T-cell (primary cell): ENCODE measurements at regions not wholly inside any gene's neighbourhood (a gene's known extent, or its start where the extent isn't known, plus 50 kb on each side); places are given as distances from the start of the nearest gene placed in this dataset.

Experiments used
- ATAC-seq, 4 experiments: fragments of 200-7000 bp in 3 of 4; fragments of 150-1000 bp in 1 of 4; cut with Tn5 transposase; replicated peaks in 1 of 4; 1 replicate in 3 of 4; 2 replicates in 1 of 4; pipeline ENCODE4 v1.10.0; 2021; ENCODE audit warnings: moderate library complexity in 3 of 4, mild to moderate bottlenecking in 2 of 4, moderate number of reproducible peaks in 1 of 4
- CTCF ChIA-PET, 2 donors: fragments of 300-600 bp; sonication (Branson Sonifier 250); formaldehyde crosslinking; loops; one replicate each; lab custom pipeline; 2022; ENCODE audit warnings: antibody characterized with exemption in 2 of 2; lab: Charles Lee
- POLR2A ChIA-PET, 2 donors: fragments of 300-600 bp; sonication (Branson Sonifier 250); formaldehyde crosslinking; loops; one replicate each; lab custom pipeline; 2022; ENCODE audit warnings: antibody characterized with exemption in 2 of 2; lab: Charles Lee
- DNase-seq, 35 experiments: peaks; one replicate each; pipeline versions ENCODE4 v3.0.0 to v3.0.0-alpha.2; 2013 to 2023
- H3K27ac ChIP-seq: one replicate; pipeline ENCODE4 v1.5.1; 2013; ENCODE audit warnings: low read length
- H3K27me3 ChIP-seq, 2 experiments: replicated peaks in 1 of 2; 1 replicate in 1 of 2; 2 replicates in 1 of 2; pipeline versions ENCODE4 v1.6.1 to v1.7.0; 2013; ENCODE audit warnings: low read length in 1 of 2, mixed read lengths in 1 of 2; ENCODE audit not compliant: control insufficient read depth in 2 of 2, insufficient read depth in 2 of 2; ENCODE audit errors: extremely low read depth in 1 of 2
- H3K36me3 ChIP-seq, 2 donors: 1 replicate in 1 of 2; 2 replicates in 1 of 2; pipeline versions ENCODE4 v1.6.1 to v1.7.0; 2013; ENCODE audit warnings: low read length in 1 of 2; ENCODE audit not compliant: control insufficient read depth in 2 of 2, insufficient read depth in 1 of 2; ENCODE audit errors: extremely low read depth in 1 of 2
- H3K4me1 ChIP-seq, 2 experiments: 1 replicate in 1 of 2; 2 replicates in 1 of 2; pipeline versions ENCODE4 v1.6.1 to v1.7.0; 2013; ENCODE audit warnings: low read length in 2 of 2, mixed read lengths in 1 of 2; ENCODE audit not compliant: insufficient read depth in 2 of 2, control insufficient read depth in 1 of 2; ENCODE audit errors: extremely low read depth in 1 of 2
- H3K4me3 ChIP-seq, 2 donors: 1 replicate in 1 of 2; 2 replicates in 1 of 2; pipeline versions ENCODE4 v1.5.1 to v1.7.0; 2013; ENCODE audit warnings: mild to moderate bottlenecking in 2 of 2, low read length in 1 of 2, moderate library complexity in 1 of 2; ENCODE audit not compliant: control insufficient read depth in 1 of 2; ENCODE audit errors: extremely low read depth in 1 of 2
- H3K9me3 ChIP-seq: 2 replicates; pipeline ENCODE4 v1.7.0; 2013
- H3K27ac Mint-ChIP-seq, 2 donors: one replicate each; pipeline ENCODE4 v1.8.0; 2020 to 2021; ENCODE audit warnings: mild to moderate bottlenecking in 2 of 2, mixed read lengths in 2 of 2
- H3K27me3 Mint-ChIP-seq, 2 donors: one replicate each; pipeline ENCODE4 v1.8.0; 2021 to 2022; ENCODE audit warnings: mixed read lengths in 2 of 2
- H3K36me3 Mint-ChIP-seq: one replicate; pipeline ENCODE4 v1.8.0; 2021; ENCODE audit warnings: mixed read lengths
- H3K4me1 Mint-ChIP-seq, 3 donors: one replicate each; pipeline ENCODE4 v1.8.0; 2020 to 2022; ENCODE audit warnings: mixed read lengths in 3 of 3, mild to moderate bottlenecking in 1 of 3
- H3K4me3 Mint-ChIP-seq, 3 donors: one replicate each; pipeline ENCODE4 v1.8.0; 2020 to 2022; ENCODE audit warnings: mild to moderate bottlenecking in 3 of 3, mixed read lengths in 3 of 3, moderate library complexity in 3 of 3
- H3K9me3 Mint-ChIP-seq, 3 donors: one replicate each; pipeline ENCODE4 v1.8.0; 2020 to 2022; ENCODE audit warnings: mixed read lengths in 3 of 3
- WGBS: methylation state at CpG from one replicate; pipeline ENCODE4 v1.1.5; 2013; ENCODE audit warnings: missing lambda C conversion rate; ENCODE audit not compliant: insufficient coverage; 5-methylcytosine and 5-hydroxymethylcytosine counted together

DNA sequence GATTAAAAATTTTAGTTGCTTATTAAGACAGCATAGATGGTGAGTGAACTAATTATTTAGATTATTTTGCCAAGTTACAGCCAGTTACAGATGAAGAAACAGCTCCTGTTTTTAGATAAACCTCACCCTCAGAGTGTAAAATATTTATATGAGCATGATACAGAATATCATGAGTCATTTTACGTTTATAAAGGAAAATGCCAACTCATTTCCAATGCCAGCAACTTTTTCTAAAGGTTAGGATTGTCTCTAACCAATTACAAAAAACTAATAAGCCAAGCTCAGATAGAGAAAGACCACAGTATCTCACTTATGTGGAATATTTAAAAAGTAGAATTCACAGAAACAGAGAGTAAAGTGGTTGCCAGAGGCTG is 590.1 kb downstream of the LTN1 start:
- POLR2A ChIA-PET, result no interaction called here
- no peaks in the 10 kb centered on the region for H3K36me3 Mint-ChIP-seq
- no peak overlapping the region for H3K4me3 Mint-ChIP-seq
- CTCF ChIA-PET, result no interaction called here
- H3K36me3 ChIP-seq, result no peaks in the 10 kb centered on the region
- peaks cover 0 to 3% (median 0%) of the 10 kb centered on the region in 3 donors for H3K9me3 Mint-ChIP-seq
- H3K27me3 ChIP-seq, result no peaks in the 10 kb centered on the region
- ATAC-seq (no peak), DNase-seq (no peak)
- no peaks in the 10 kb centered on the region for H3K9me3 ChIP-seq
- no peak overlapping the region for H3K4me3 ChIP-seq
- H3K4me1 Mint-ChIP-seq, result no peaks in the 10 kb centered on the region
- H3K27ac Mint-ChIP-seq, result no peak overlapping the region
- H3K27ac ChIP-seq, result no peak overlapping the region
- H3K27me3 Mint-ChIP-seq, result peaks cover 0 to 2% of the 10 kb centered on the region in 2 donors
- H3K4me1 ChIP-seq, result no peaks in the 10 kb centered on the region
- WGBS, result no CpG with 5 or more reads among the region's 1 CpG

DNA sequence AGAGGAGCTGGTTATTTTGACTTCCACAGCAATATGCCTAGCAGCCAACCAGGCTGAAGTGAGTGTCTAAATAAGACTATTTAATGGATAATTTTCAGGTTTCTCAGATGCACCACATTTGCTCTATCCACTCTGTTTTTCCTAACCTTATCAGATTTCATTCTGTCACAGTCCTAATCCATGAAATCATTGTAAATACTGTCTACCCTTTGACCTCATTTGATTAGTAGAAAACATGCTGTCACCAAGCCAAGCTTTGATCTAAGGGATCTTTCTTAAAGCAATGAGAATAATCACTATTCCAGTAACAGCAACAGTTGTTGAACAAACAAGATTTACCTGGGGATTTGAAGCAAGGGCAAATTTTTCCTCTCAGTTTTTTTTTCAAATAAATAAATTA is 595.6 kb downstream of the LTN1 start:
- no peak overlapping the region for H3K4me3 ChIP-seq
- CTCF ChIA-PET, result no interaction called here
- no peaks in the 10 kb centered on the region for H3K36me3 ChIP-seq
- no peaks in the 10 kb centered on the region for H3K27me3 ChIP-seq
- no peak overlapping the region for H3K27ac Mint-ChIP-seq
- peaks cover 4 to 8% (median 5%) of the 10 kb centered on the region in 3 donors for H3K9me3 Mint-ChIP-seq
- ATAC-seq (no peak), DNase-seq (no peak)
- no peak overlapping the region for H3K27ac ChIP-seq
- POLR2A ChIA-PET, result no interaction called here
- H3K4me3 Mint-ChIP-seq, result no peak overlapping the region
- no peaks in the 10 kb centered on the region for H3K4me1 Mint-ChIP-seq
- H3K9me3 ChIP-seq, result no peaks in the 10 kb centered on the region
- no peaks in the 10 kb centered on the region for H3K4me1 ChIP-seq
- peaks cover 0 to 3% of the 10 kb centered on the region in 2 donors for H3K27me3 Mint-ChIP-seq
- no peaks in the 10 kb centered on the region for H3K36me3 Mint-ChIP-seq

DNA sequence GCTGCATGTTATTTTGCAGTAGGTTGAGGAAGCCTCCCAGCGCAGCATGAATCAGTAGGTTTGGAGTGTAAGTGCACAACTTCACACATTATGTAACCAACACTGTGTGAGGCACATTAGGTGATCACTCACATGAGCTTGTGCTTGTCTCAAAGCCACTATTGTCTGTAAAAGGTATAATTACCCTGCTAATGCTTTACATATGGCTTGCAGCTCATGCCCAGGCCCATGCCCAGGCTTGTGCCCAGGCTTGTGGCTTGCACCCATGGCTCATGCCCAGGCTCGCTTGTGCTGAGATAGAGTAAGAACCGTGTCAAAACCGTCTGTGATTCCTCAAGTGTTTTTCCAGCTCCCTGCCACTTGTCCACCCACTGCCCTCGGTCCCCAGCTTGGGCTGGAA is 596.3 kb downstream of the LTN1 start:
- no peak for DNase-seq
- Mint-ChIP-seq H3K4me1 (no peaks in the 10 kb centered on the region), H3K36me3 (no peaks in the 10 kb centered on the region), H3K27me3 (peaks cover 0 to 3% of the 10 kb centered on the region in 2 donors), H3K4me3 (no peak overlapping the region), H3K9me3 (peaks cover 4 to 8% (median 5%) of the 10 kb centered on the region in 3 donors), H3K27ac (no peak overlapping the region)
- Histone ChIP-seq H3K36me3 (no peaks in the 10 kb centered on the region), H3K27me3 (no peaks in the 10 kb centered on the region), H3K4me1 (no peaks in the 10 kb centered on the region), H3K9me3 (no peaks in the 10 kb centered on the region), H3K27ac (no peak overlapping the region), H3K4me3 (no peak overlapping the region)
- WGBS, result no CpG with 5 or more reads among the region's 5 CpGs
- ATAC-seq, result no peak
- POLR2A ChIA-PET, result interaction anchor here in 1 of 2 donors (0.6 kb wide), 1 partner anchor 1166 kb away, joined by 3 read pairs; no protein-coding TSS in a partner anchor
- CTCF ChIA-PET, result no interaction called here

- peaks cover 0 to 3% of the 10 kb centered on the region in 2 donors for H3K27me3 Mint-ChIP-seq
- no peak overlapping the region for H3K4me3 Mint-ChIP-seq
- H3K27ac ChIP-seq, result no peak overlapping the region
- DNase-seq, result no peak
- H3K36me3 ChIP-seq, result no peaks in the 10 kb centered on the region
- H3K27ac Mint-ChIP-seq, result no peak overlapping the region
- H3K9me3 Mint-ChIP-seq, result peaks cover 4 to 8% (median 5%) of the 10 kb centered on the region in 3 donors
- no peaks in the 10 kb centered on the region for H3K4me1 Mint-ChIP-seq
- no peak for ATAC-seq
- ChIA-PET POLR2A (no interaction called here), CTCF (interaction anchor here in 1 of 2 donors (0.6 kb wide), 1 partner anchor 389 kb away, joined by 3 read pairs; no protein-coding TSS in a partner anchor)
- no peaks in the 10 kb centered on the region for H3K36me3 Mint-ChIP-seq
- WGBS, result 92% methylated on average over 6 of the region's 7 CpGs
- H3K4me3 ChIP-seq, result no peak overlapping the region
- H3K4me1 ChIP-seq, result no peaks in the 10 kb centered on the region
- no peaks in the 10 kb centered on the region for H3K27me3 ChIP-seq
- H3K9me3 ChIP-seq, result no peaks in the 10 kb centered on the region
These were observed 599.4 kb downstream of the LTN1 start for GRCh38 chr21:28393279-28393678.

DNA sequence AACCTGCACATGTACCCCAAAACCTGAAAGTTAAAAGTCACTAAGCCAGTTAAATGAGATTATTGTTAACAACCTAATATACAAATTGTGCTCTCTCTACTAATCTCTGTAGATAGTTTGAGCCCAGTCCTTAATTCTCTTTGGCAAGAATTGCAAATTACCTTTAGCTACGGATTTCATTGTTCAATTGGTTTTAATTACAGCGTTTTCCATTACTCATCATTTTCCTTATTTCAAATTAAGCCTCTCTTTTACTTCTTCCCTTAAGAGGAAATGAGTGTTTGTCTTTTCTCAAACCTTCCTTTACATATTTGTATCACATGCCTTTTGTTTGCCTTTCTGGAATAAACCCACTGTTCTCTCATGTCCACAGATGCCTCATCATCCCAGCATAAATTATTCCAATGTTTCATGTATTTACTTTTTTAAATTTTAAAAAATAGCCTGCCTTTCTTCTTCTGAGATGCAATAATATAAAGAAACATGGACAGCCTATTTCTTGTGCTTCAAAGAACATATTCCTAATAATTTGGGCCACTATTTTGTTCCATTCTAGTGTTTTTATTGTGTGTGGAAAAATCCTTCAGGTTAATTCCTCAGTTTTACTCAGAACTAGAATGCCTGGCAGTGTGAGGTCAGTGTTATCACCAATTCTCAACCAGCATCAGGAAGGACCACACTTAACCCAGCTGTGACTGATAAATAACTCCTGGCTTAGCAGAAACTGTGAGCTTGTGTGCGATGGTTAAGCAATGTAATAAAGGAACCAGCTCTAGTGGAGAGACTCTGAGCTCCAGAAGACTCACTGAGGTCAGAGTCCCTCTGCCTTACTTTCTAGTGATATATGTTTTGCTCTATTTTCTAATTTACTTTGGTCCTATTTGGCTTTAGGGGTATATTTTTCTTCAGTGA is 600.5 kb downstream of the LTN1 start:
- ATAC-seq (no peak), DNase-seq (no peak)
- no peaks in the 10 kb centered on the region for H3K9me3 ChIP-seq
- no peaks in the 10 kb centered on the region for H3K36me3 ChIP-seq
- Mint-ChIP-seq H3K27me3 (no peaks in the 10 kb centered on the region), H3K4me1 (no peaks in the 10 kb centered on the region), H3K4me3 (no peak overlapping the region), H3K36me3 (no peaks in the 10 kb centered on the region), H3K27ac (no peak overlapping the region), H3K9me3 (peaks cover 0 to 8% (median 5%) of the 10 kb centered on the region in 3 donors)
- ChIA-PET POLR2A (no interaction called here), CTCF (no interaction called here)
- no peak overlapping the region for H3K4me3 ChIP-seq
- H3K27ac ChIP-seq, result no peak overlapping the region
- no peaks in the 10 kb centered on the region for H3K4me1 ChIP-seq
- H3K27me3 ChIP-seq, result no peaks in the 10 kb centered on the region
- WGBS, result no CpG with 5 or more reads among the region's 3 CpGs

DNA sequence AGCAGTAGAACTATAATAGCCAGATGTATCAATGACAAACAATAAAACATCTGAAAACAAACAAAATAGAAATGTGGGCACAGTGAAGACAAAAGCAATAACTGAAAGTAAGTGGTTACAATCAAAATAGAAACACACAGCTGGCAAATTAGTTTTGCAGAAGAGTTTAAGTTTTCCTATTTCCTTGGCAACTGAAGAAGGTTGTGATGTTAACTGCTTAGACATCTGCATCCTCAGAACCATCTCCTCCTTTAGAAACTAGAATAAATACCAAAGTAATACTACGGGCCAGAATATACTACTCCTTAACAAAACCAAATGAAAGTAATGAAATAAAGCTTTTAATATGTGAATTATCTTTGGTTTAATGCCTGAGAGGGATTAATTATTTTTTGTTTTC is 605.5 kb downstream of the LTN1 start:
- Histone ChIP-seq H3K9me3 (no peaks in the 10 kb centered on the region), H3K4me3 (no peak overlapping the region), H3K4me1 (no peaks in the 10 kb centered on the region), H3K27ac (no peak overlapping the region), H3K27me3 (no peaks in the 10 kb centered on the region), H3K36me3 (no peaks in the 10 kb centered on the region)
- Mint-ChIP-seq H3K36me3 (no peaks in the 10 kb centered on the region), H3K9me3 (no peaks in the 10 kb centered on the region), H3K4me1 (no peaks in the 10 kb centered on the region), H3K4me3 (no peak overlapping the region), H3K27me3 (no peaks in the 10 kb centered on the region), H3K27ac (no peak overlapping the region)
- no CpG with 5 or more reads among the region's 1 CpG for WGBS
- DNase-seq, result no peak
- ChIA-PET POLR2A (no interaction called here), CTCF (interaction anchor here in 1 of 2 donors (0.9 kb wide), 1 partner anchor 359 kb away, joined by 3 read pairs; no protein-coding TSS in a partner anchor)
- no peak for ATAC-seq
